Ishikawa (cell line): ENCODE measurements at regions not wholly inside any gene's neighbourhood (a gene's known extent, or its start where the extent isn't known, plus 50 kb on each side); places are given as distances from the start of the nearest gene placed in this dataset.

Experiments
- CEBPB ChIP-seq: IDR thresholded peaks from 2 replicates; pipeline ENCODE4 v1.6.1; 2012
- CREB1 ChIP-seq: IDR thresholded peaks from 2 replicates; pipeline ENCODE4 v1.6.1; 2012; ENCODE audit warnings: low read depth
- EGR1 ChIP-seq: IDR thresholded peaks from 2 replicates; pipeline ENCODE4 v1.6.1; 2012
- EP300 ChIP-seq: IDR thresholded peaks from 2 replicates; pipeline ENCODE4 v1.6.1; 2012; ENCODE audit warnings: borderline replicate concordance
- FOXM1 ChIP-seq: IDR thresholded peaks from 2 replicates; pipeline ENCODE4 v1.6.1; 2012; ENCODE audit warnings: low read depth, borderline replicate concordance
- MAX ChIP-seq: IDR thresholded peaks from 2 replicates; pipeline ENCODE4 v1.6.1; 2012
- NFIC ChIP-seq: IDR thresholded peaks from 2 replicates; pipeline ENCODE4 v1.6.1; 2012
- RAD21 ChIP-seq: IDR thresholded peaks from 2 replicates; pipeline ENCODE4 v1.6.1; 2012; ENCODE audit warnings: low read depth
- REST ChIP-seq: IDR thresholded peaks from 2 replicates; pipeline ENCODE4 v1.6.1; 2012; ENCODE audit warnings: low read depth, mild to moderate bottlenecking
- TAF1 ChIP-seq: IDR thresholded peaks from 2 replicates; pipeline ENCODE4 v1.6.1; 2012; ENCODE audit warnings: low read depth, mild to moderate bottlenecking
- TCF12 ChIP-seq: IDR thresholded peaks from 2 replicates; pipeline ENCODE4 v1.6.1; 2012; ENCODE audit warnings: low read depth
- TEAD4 ChIP-seq: IDR thresholded peaks from 2 replicates; pipeline ENCODE4 v1.6.1; 2012
- USF1 ChIP-seq: IDR thresholded peaks from 2 replicates; pipeline ENCODE4 v1.6.1; 2012
- YY1 ChIP-seq: IDR thresholded peaks from 2 replicates; pipeline ENCODE4 v1.6.1; 2012; ENCODE audit warnings: low read depth
- ZBTB7A ChIP-seq: IDR thresholded peaks from 2 replicates; pipeline ENCODE4 v1.6.1; 2012; ENCODE audit warnings: low read depth

GRCh38 chr10:64118736-64119135 is 597.5 kb downstream of the REEP3 start:
- TF ChIP-seq CEBPB (no peak), RAD21 (no peak), FOXM1 (no peak), CREB1 (no peak)

GRCh38 chr10:64130152-64130551 is 609.0 kb downstream of the REEP3 start:
- TF ChIP-seq EGR1 (no peak), TCF12 (no peak), MAX (no peak), CREB1 (no peak), USF1 (no peak)

GRCh38 chr10:64134676-64135075 is 613.5 kb downstream of the REEP3 start:
- TF ChIP-seq REST, result no peak
- TF ChIP-seq TCF12, result no peak
- TF ChIP-seq TAF1, result no peak
- no peak for TF ChIP-seq YY1
- TF ChIP-seq ZBTB7A, result no peak
- TF ChIP-seq TEAD4, result no peak
- no peak for TF ChIP-seq EP300
- no peak for TF ChIP-seq RAD21
- TF ChIP-seq MAX, result no peak
- TF ChIP-seq CEBPB, result no peak
- no peak for TF ChIP-seq NFIC
- no peak for TF ChIP-seq EGR1
- TF ChIP-seq USF1, result no peak
- TF ChIP-seq CREB1, result no peak
- TF ChIP-seq FOXM1, result no peak

GRCh38 chr10:64142395-64142794 is 621.2 kb downstream of the REEP3 start:
- TF ChIP-seq YY1, result no peak
- no peak for TF ChIP-seq FOXM1
- no peak for TF ChIP-seq CREB1
- TF ChIP-seq TEAD4, result no peak
- TF ChIP-seq EP300, result no peak
- no peak for TF ChIP-seq USF1
- TF ChIP-seq NFIC, result no peak
- no peak for TF ChIP-seq EGR1
- TF ChIP-seq CEBPB, result no peak
- no peak for TF ChIP-seq TCF12
- TF ChIP-seq ZBTB7A, result no peak
- TF ChIP-seq TAF1, result no peak
- no peak for TF ChIP-seq RAD21
- no peak for TF ChIP-seq MAX
- TF ChIP-seq REST, result no peak

- TF ChIP-seq CREB1, result no peak
- TF ChIP-seq REST, result no peak
- no peak for TF ChIP-seq TAF1
- TF ChIP-seq TCF12, result no peak
- no peak for TF ChIP-seq CEBPB
- TF ChIP-seq MAX, result no peak
- TF ChIP-seq TEAD4, result no peak
- no peak for TF ChIP-seq USF1
- no peak for TF ChIP-seq ZBTB7A
- TF ChIP-seq RAD21, result no peak
- no peak for TF ChIP-seq NFIC
- TF ChIP-seq EP300, result no peak
- no peak for TF ChIP-seq EGR1
Measured at GRCh38 chr10:64148607-64149006, 627.4 kb downstream of the REEP3 start.
